Fibroblast of pulmonary artery (primary cell): ENCODE measurements at regions not wholly inside any gene's neighbourhood (a gene's known extent, or its start where the extent isn't known, plus 50 kb on each side); places are given as distances from the start of the nearest gene placed in this dataset.
A peak's percentile ranks its signal among the peaks of the same experiment; 100 is the strongest.

Source experiments
- DNase-seq: peaks from one replicate; pipeline ENCODE4 v3.0.0-alpha.2; 2010; ENCODE audit warnings: low read depth
- H3K4me3 ChIP-seq: replicated peaks from 2 replicates; pipeline ENCODE4 v1.5.1; 2011; ENCODE audit warnings: low read depth, mild to moderate bottlenecking, control low read depth, low read length, moderate library complexity
- TF ChIP-seq, protein P1 (sequence below): IDR thresholded peaks from 2 replicates; pipeline ENCODE4 v1.5.1; 2011; ENCODE audit warnings: mild to moderate bottlenecking, control low read depth, low read length, inconsistent platforms; ENCODE audit errors: missing control alignments

DNA sequence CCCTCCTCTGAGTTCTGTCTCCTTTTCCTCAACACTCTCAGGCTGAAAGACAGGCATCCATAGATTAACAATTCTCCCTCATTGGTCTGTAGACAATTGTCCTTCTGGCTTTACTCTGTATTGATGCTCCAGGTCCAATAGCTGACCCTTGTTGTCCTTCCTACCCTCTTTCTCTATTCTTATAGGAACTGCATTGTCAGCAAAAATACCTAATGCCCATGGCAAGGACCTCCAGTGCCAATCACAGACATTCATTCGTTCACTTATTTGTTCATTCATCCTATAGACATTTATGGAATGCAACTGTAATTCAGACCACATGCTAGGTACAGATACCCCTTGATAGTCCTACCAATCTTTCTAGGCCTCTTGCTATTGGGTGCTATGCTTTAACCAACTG lies 69.8 kb upstream of the DTNA start:
- no peak for DNase-seq
- no peak overlapping the region for H3K4me3 ChIP-seq
- TF ChIP-seq, protein P1, sequence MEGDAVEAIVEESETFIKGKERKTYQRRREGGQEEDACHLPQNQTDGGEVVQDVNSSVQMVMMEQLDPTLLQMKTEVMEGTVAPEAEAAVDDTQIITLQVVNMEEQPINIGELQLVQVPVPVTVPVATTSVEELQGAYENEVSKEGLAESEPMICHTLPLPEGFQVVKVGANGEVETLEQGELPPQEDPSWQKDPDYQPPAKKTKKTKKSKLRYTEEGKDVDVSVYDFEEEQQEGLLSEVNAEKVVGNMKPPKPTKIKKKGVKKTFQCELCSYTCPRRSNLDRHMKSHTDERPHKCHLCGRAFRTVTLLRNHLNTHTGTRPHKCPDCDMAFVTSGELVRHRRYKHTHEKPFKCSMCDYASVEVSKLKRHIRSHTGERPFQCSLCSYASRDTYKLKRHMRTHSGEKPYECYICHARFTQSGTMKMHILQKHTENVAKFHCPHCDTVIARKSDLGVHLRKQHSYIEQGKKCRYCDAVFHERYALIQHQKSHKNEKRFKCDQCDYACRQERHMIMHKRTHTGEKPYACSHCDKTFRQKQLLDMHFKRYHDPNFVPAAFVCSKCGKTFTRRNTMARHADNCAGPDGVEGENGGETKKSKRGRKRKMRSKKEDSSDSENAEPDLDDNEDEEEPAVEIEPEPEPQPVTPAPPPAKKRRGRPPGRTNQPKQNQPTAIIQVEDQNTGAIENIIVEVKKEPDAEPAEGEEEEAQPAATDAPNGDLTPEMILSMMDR: no peak

DNA sequence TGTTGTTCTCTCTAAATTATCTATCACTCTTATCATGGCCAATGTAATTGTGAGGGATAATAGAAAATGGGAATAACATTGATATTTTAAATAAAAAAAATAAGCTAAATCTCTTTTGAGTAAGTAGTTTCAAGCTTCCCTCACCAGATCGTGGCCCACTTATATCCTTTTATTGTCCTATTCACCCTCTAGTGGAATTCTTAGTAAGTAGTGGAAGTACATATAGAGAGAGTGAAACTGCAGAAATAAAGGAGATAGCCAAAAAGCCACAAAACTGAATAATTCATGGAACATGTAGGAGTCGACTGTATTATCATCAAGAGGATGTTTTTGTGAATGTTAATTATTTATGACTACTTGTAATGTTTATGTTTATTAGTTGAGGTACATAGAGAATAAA lies 66.1 kb upstream of the DTNA start:
- TF ChIP-seq, protein P1: peak; percentile 5
- H3K4me3 ChIP-seq: no peak overlapping the region
- peak; percentile 31 for DNase-seq

DNA sequence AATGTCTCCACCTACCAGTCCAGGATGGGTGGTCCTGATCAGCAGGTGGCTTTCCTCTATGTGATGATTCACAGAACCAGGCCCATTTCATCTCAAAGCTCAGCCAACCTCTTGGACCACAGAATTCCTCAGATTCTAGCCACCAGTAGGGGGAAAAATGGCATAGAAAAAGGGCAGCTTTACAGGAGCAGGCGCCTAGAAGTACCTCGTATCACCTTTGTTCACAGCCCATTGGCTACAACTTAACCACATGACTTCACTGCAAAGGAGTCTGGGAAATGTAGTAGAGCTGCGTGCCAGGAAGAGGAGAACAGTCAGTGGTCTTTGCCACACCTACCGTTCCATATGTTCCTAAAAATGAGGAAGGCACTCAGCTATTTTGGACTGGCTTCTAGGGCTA lies 62.8 kb upstream of the DTNA start:
- TF ChIP-seq, protein P1: no peak
- DNase-seq: no peak
- H3K4me3 ChIP-seq: no peak overlapping the region

DNA sequence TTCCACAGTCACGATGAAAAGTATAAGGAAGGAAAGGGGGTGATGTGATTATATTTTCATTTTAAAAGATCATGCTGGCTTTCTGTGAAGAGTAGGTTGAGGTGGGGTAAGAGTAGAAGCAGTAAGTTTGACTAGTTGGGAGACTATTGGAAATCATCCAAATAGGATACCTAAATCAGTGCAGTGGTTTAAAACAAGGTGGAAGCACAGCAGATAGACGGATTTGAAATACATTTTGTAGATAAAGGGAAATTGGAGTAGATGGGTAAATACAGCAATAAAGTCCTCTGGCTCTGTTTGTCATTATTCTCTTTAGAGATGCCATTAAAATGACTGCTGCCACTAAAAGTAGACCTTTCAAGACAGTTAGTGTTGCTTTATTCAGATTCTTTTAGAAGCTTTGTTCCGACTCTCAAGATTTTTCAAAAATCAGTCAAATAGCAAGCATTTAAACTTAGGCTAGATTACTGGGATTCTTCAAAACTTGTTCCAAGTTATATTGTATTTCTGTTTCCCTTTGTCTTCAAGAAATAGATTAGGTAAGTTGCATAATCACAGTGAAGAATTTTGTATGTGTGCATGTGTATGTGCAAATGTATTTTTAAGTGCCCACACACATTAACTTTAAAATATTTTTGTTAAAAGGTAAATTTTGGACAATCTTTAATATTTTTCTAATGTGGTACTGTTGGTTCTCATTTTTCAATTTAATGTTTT lies 61.7 kb upstream of the DTNA start:
- H3K4me3 ChIP-seq: no peak overlapping the region
- no peak for DNase-seq
- TF ChIP-seq, protein P1: no peak

DNA sequence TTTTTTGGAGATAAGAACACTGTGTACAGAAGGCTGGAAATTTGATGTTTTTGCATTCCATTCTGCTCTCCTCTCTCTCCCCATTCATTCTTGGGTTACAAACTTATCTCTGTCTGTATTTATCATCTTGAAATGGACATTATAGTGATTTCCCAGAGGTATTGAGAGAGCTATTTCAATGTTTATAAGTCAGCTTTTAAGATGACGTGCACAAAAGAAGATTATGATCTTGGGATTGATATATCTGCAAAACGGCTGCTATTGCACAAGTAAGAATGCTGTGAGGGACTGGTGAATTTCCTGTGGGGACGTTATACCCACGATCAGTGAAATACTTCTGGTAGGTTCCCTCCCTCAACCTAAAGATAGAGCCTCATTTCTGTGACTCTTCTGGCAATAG lies 61.0 kb upstream of the DTNA start:
- DNase-seq: peak; percentile 37
- TF ChIP-seq, protein P1: no peak
- H3K4me3 ChIP-seq: no peak overlapping the region

DNA sequence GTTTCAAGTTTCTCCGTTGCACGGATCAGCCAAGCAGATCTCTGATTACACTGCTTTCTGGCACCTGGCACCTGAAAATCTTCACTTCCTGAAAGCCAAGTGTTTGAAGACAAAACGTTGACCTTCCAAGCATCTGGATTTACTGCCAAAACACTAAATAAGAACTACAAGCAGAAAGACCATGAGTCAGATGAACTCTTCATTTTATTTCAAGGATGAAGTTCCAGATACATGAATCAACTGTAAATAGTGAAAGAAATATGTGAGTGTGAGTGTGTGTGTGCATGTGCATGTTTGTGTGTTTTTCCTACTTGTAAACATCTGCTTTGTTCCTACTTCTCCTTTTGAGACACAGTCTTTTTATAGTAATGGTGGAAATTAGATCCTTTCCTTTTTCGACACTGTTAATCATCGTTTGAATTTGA lies 60.0 kb upstream of the DTNA start:
- H3K4me3 ChIP-seq: no peak overlapping the region
- TF ChIP-seq, protein P1: no peak
- peak; percentile 38 for DNase-seq

DNA sequence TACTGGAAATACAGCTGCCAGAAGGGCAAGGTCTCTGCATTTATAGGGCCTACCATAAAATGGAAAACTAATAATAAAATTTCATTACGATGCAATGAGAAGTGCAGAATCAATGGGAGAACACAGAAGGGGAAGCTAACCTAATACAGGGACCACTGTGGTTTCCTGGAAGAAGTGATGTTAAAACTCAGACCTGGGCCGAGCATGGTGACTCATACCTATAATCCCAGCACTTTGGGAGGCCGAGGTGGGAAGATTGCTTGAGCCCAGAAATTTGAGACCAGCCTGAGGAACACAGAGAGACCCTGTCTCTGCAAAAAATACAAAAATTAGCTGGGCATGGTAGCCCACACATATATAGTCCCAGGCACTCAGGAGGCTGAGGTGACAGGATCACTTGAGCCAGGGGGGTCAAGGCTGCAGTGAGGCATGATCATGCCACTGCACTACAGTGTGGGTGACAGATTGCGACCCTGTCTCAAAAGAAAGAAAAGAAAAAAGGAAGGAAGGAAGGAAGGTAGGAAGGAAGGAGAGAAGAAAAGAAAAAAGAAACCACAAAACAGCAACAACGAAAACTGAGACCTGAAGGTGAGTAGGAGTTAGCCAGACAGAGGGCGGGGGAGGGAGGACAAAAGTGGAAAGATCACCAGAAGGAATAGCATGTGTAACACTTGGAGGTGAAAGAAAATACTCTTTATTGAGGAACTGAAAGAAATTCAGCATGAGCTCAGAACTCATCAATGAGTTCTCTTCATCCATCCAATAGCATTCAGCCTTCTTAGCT lies 58.3 kb upstream of the DTNA start:
- no peak overlapping the region for H3K4me3 ChIP-seq
- DNase-seq: no peak
- TF ChIP-seq, protein P1: no peak
